SK-N-SH treated with all-trans-retinoic acid at 6 μM for 48 hours (cell line): ENCODE measurements at regions not wholly inside any gene's neighbourhood (a gene's known extent, or its start where the extent isn't known, plus 50 kb on each side); places are given as distances from the start of the nearest gene placed in this dataset.

Experiments used
- ATAC-seq: fragments of 200-7000 bp; cut with Tn5 transposase; 3 replicates; pipeline ENCODE4 v1.9.1; 2020; ENCODE audit warnings: mild to moderate bottlenecking, moderate library complexity
- ARNTL ChIP-seq: fragments of 450-650 bp; formaldehyde crosslinking; IDR thresholded peaks from 2 replicates; pipeline ENCODE4 v1.5.0; 2020; ENCODE audit warnings: low read depth, mild to moderate bottlenecking, moderate library complexity, borderline replicate concordance
- BACH2 ChIP-seq: fragments of 250-450 bp; sonication (Bioruptor Pico); IDR thresholded peaks from 2 replicates; pipeline ENCODE4 v1.9.0; 2021; ENCODE audit warnings: mild to moderate bottlenecking, borderline replicate concordance
- CREB5 ChIP-seq: fragments of 250-450 bp; sonication (Bioruptor Pico); IDR thresholded peaks from 2 replicates; pipeline ENCODE4 v1.5.1; 2020; ENCODE audit warnings: low read depth, mild to moderate bottlenecking, moderate library complexity
- ESRRG ChIP-seq: fragments of 250-450 bp; sonication (Bioruptor Pico); IDR thresholded peaks from 2 replicates; pipeline ENCODE4 v1.6.1; 2021; ENCODE audit warnings: mild to moderate bottlenecking
- GLIS3 ChIP-seq: fragments of 250-450 bp; sonication (Bioruptor Pico); IDR thresholded peaks from 2 replicates; pipeline ENCODE4 v1.5.0; 2020; ENCODE audit warnings: mild to moderate bottlenecking, moderate library complexity
- ISL1 ChIP-seq: fragments of 250-450 bp; sonication (Bioruptor Pico); IDR thresholded peaks from 2 replicates; pipeline ENCODE4 v2.1.2; 2022; ENCODE audit warnings: mild to moderate bottlenecking, moderate library complexity
- OSR1 ChIP-seq: fragments of 250-450 bp; sonication (Bioruptor Pico); IDR thresholded peaks from 2 replicates; pipeline ENCODE4 v1.8.0; 2022; ENCODE audit warnings: moderate library complexity, mild to moderate bottlenecking, inconsistent platforms
- PATZ1 ChIP-seq: fragments of 250-450 bp; sonication (Bioruptor Pico); IDR thresholded peaks from 2 replicates; pipeline ENCODE4 v1.8.0; 2020; ENCODE audit warnings: mild to moderate bottlenecking, moderate library complexity, borderline replicate concordance
- PPARA ChIP-seq: fragments of 250-450 bp; sonication (Bioruptor Pico); IDR thresholded peaks from 2 replicates; pipeline ENCODE4 v1.5.0; 2020; ENCODE audit warnings: mild to moderate bottlenecking, borderline replicate concordance
- RARB ChIP-seq: fragments of 250-450 bp; sonication (Bioruptor Pico); IDR thresholded peaks from 2 replicates; pipeline ENCODE4 v1.8.0; 2021; ENCODE audit warnings: mild to moderate bottlenecking, moderate library complexity
- SNAI2 ChIP-seq: fragments of 250-450 bp; sonication (Bioruptor Pico); IDR thresholded peaks from 2 replicates; pipeline ENCODE4 v1.5.0; 2020; ENCODE audit warnings: mild to moderate bottlenecking, moderate library complexity
- TCF4 ChIP-seq: fragments of 250-450 bp; sonication (Bioruptor Pico); IDR thresholded peaks from 2 replicates; pipeline ENCODE4 v1.8.0; 2021; ENCODE audit warnings: mild to moderate bottlenecking, moderate library complexity, borderline replicate concordance
- TSHZ2 ChIP-seq: fragments of 250-450 bp; sonication (Bioruptor Pico); IDR thresholded peaks from 2 replicates; pipeline ENCODE4 v1.5.0; 2020; ENCODE audit warnings: mild to moderate bottlenecking, moderate library complexity
- ZC3H10 ChIP-seq: fragments of 250-450 bp; sonication (Bioruptor Pico); IDR thresholded peaks from 2 replicates; pipeline ENCODE4 v1.5.1; 2021; ENCODE audit warnings: mild to moderate bottlenecking, moderate library complexity
- ZFP3 ChIP-seq: fragments of 250-450 bp; sonication (Bioruptor Pico); IDR thresholded peaks from 2 replicates; pipeline ENCODE4 v1.5.0; 2020; ENCODE audit warnings: mild to moderate bottlenecking, moderate library complexity
- ZFP30 ChIP-seq: fragments of 450-650 bp; formaldehyde crosslinking; IDR thresholded peaks from 2 replicates; pipeline ENCODE4 v1.5.0; 2022; ENCODE audit warnings: mild to moderate bottlenecking, moderate library complexity
- ZNF565 ChIP-seq: fragments of 450-650 bp; formaldehyde crosslinking; conservative IDR thresholded peaks from 2 replicates; pipeline ENCODE4 v1.5.0; 2020; ENCODE audit warnings: low read depth, mild to moderate bottlenecking, moderate library complexity
- ZNF70 ChIP-seq: fragments of 450-650 bp; formaldehyde crosslinking; IDR thresholded peaks from 2 replicates; pipeline ENCODE4 v1.5.0; 2020; ENCODE audit warnings: mild to moderate bottlenecking, moderate library complexity
- ZNF8 ChIP-seq: fragments of 450-650 bp; formaldehyde crosslinking; IDR thresholded peaks from 2 replicates; pipeline ENCODE4 v1.5.0; 2020; ENCODE audit warnings: mild to moderate bottlenecking, moderate library complexity
- TF ChIP-seq, protein P1 (sequence below): fragments of 250-450 bp; sonication (Bioruptor Pico); IDR thresholded peaks from 2 replicates; pipeline ENCODE4 v1.8.0; 2021; ENCODE audit warnings: low read depth, mild to moderate bottlenecking, moderate library complexity, borderline replicate concordance

DNA sequence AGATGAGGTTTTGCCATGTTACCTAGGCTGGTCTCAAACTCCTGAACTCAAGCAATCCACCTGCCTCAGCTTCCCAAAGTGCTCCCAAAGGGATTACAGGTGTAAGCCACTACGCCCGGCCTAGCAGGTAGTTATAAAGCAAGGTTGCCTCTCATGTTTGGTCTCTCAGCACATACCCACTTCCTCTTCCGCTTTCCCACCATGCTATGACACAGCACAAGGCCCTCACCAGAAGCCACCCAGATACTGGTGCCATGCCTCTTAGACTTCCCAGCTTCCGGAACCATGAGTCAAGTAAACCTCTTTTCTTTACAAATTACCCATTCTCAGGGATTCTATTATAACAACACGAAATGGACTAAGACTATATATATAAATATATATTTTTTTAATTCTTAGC lies 143.6 kb downstream of the COPRS start:
- ATAC-seq = no peak
- TF ChIP-seq ARNTL (no peak), RARB (CRISPR knock-in tag) (no peak), ISL1 (no peak), ZNF70 (no peak), ZNF8 (no peak), ZNF565 (CRISPR knock-in tag) (no peak), ZFP30 (no peak), ZC3H10 (no peak), CREB5 (CRISPR knock-in tag) (no peak), ZFP3 (no peak), GLIS3 (no peak), PATZ1 (no peak), SNAI2 (no peak)
- TF ChIP-seq, protein P1, sequence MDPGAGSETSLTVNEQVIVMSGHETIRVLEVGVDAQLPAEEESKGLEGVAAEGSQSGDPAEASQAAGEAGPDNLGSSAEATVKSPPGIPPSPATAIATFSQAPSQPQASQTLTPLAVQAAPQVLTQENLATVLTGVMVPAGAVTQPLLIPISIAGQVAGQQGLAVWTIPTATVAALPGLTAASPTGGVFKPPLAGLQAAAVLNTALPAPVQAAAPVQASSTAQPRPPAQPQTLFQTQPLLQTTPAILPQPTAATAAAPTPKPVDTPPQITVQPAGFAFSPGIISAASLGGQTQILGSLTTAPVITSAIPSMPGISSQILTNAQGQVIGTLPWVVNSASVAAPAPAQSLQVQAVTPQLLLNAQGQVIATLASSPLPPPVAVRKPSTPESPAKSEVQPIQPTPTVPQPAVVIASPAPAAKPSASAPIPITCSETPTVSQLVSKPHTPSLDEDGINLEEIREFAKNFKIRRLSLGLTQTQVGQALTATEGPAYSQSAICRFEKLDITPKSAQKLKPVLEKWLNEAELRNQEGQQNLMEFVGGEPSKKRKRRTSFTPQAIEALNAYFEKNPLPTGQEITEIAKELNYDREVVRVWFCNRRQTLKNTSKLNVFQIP (CRISPR knock-in tag) = no peak
- TF ChIP-seq, all 23 proteins: peak for 0

DNA sequence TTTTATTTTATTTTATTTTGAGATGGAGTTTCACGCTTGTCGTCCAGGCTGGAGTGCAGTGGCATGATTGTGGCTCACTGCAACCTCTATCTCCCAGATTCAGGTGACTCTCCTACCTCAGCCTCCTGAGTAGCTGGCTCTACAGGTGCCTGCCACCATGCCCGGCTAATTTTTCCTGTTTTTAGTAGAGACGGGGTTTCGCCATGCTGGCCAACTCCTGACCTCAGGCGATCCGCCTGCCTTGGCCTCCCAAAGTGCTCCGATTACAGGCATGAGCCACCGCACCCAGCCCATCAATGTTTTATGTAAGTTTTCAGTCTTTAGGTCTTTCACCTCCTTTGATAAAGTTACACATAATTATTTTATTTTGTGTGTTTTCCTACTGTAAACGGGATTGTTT lies 154.6 kb downstream of the COPRS start:
- ATAC-seq = no peak
- TF ChIP-seq ISL1 (no peak), SNAI2 (no peak), ZNF8 (no peak), GLIS3 (no peak), TSHZ2 (CRISPR knock-in tag) (no peak), OSR1 (no peak), ARNTL (no peak), ZFP3 (no peak), TCF4 (CRISPR knock-in tag) (no peak), PPARA (CRISPR knock-in tag) (no peak), ZNF565 (CRISPR knock-in tag) (no peak), BACH2 (CRISPR knock-in tag) (no peak), ESRRG (CRISPR knock-in tag) (no peak), CREB5 (CRISPR knock-in tag) (no peak), ZFP30 (no peak), PATZ1 (no peak), ZNF70 (no peak)
- TF ChIP-seq, protein P1 (CRISPR knock-in tag) = no peak
